ENCODE measurements at regions not wholly inside any gene's neighbourhood (a gene's known extent, or its start where the extent isn't known, plus 50 kb on each side); places are given as distances from the start of the nearest gene placed in this dataset.

- no peak for TF ChIP-seq CTCF (IDR thresholded peaks at IDR 0.05; ENCODE audit: poor library complexity)
- no peak for TF ChIP-seq EZH2 (IDR thresholded peaks at IDR 0.05; ENCODE audit: borderline replicate concordance)
Measured at GRCh38 chr18:28972333-28972907, 795.5 kb upstream of the CDH2 start.

Measured in hepatocyte (in vitro differentiated cells).